Psoas muscle (tissue), 7 donors: ENCODE measurements at regions not wholly inside any gene's neighbourhood (a gene's known extent, or its start where the extent isn't known, plus 50 kb on each side); places are given as distances from the start of the nearest gene placed in this dataset.

Experiments used
- ATAC-seq, 4 donors: fragments of 200-7000 bp; cut with Tn5 transposase; one replicate each; pipeline ENCODE4 v1.9.1; 2020; ENCODE audit warnings: moderate library complexity in 3 of 4, mild to moderate bottlenecking in 2 of 4
- DNase-seq, 2 donors: peaks; one replicate each; pipeline ENCODE4 v3.0.0-alpha.2; 2020
- H3K27ac ChIP-seq: fragments of 200-600 bp; one replicate; pipeline ENCODE4 v1.8.0; 2022
- H3K27me3 ChIP-seq, 3 donors: fragments of 200-600 bp in 1 of 3; one replicate each; pipeline versions ENCODE4 v1.6.1 to v1.8.0; 2013 to 2022; ENCODE audit warnings: low read length in 2 of 3, mild to moderate bottlenecking in 2 of 3, moderate library complexity in 1 of 3; ENCODE audit not compliant: insufficient read depth in 3 of 3
- H3K36me3 ChIP-seq, 2 donors: fragments of 200-600 bp in 1 of 2; one replicate each; pipeline versions ENCODE4 v1.6.1 to v1.8.0; 2013 to 2022; ENCODE audit warnings: low read depth in 1 of 2, mild to moderate bottlenecking in 1 of 2, moderate library complexity in 1 of 2; ENCODE audit not compliant: insufficient read depth in 1 of 2
- H3K4me1 ChIP-seq: fragments of 200-600 bp; one replicate; pipeline ENCODE4 v1.8.0; 2022
- H3K4me3 ChIP-seq: fragments of 200-600 bp; one replicate; pipeline ENCODE4 v1.8.0; 2022; ENCODE audit warnings: mild to moderate bottlenecking
- H3K9me3 ChIP-seq: fragments of 200-600 bp; one replicate; pipeline ENCODE4 v1.8.0; 2022
- WGBS, 3 donors: extraction: QIAGEN DNeasy Blood & Tissue Kit; methylation state at CpG; one replicate each; pipeline versions ENCODE4 v1.1.6 to v1.1.7; 2013; 5-methylcytosine and 5-hydroxymethylcytosine counted together
- intact Hi-C, 2 donors: fragments of 100-400 bp; cut with DNase I; formaldehyde crosslinking; loops; one replicate each; pipeline versions ENCODE4 v1.11.0 to v1.14.2; 2022
- TF ChIP-seq, protein P1 (sequence below): fragments of 200-600 bp; IDR thresholded peaks from one replicate; pipeline ENCODE4 v1.8.0; 2022; ENCODE audit warnings: antibody characterized with exemption
- donor health status: healthy with polysubstance abuse.
- donor health status: DM: no; HTN: no; CAD: no; lungs with moderate emphysema.
- donor health status: Bipolar disorder and iron deficiency.
- donor health status: healthy.
- donor health status: DM: yes; HTN: yes; CAD: no.
- donor health status: DM: no; HTN: no; CAD: no.
- donor health status: DM: yes; HTN: yes; CAD: no.

DNA sequence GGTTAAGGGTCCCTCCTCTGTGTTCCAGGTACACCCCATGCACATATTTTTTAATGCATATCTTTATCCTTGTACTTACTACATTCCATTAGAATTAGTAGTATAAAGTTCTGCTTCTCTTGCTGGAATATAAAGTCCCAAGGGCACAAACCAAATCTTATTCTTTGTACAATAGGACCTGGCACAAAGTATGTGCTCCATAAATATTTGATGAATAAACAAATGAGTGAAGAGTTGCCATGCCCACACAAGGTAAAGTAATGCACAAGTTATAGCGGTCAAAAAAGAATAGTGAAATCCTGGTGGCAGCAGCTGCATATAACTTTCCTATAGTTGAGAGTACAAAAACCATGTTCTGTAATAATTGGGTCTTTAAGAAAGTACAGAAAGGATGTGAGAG, 82.1 kb upstream of the BMP4 start:
- TF ChIP-seq, protein P1, sequence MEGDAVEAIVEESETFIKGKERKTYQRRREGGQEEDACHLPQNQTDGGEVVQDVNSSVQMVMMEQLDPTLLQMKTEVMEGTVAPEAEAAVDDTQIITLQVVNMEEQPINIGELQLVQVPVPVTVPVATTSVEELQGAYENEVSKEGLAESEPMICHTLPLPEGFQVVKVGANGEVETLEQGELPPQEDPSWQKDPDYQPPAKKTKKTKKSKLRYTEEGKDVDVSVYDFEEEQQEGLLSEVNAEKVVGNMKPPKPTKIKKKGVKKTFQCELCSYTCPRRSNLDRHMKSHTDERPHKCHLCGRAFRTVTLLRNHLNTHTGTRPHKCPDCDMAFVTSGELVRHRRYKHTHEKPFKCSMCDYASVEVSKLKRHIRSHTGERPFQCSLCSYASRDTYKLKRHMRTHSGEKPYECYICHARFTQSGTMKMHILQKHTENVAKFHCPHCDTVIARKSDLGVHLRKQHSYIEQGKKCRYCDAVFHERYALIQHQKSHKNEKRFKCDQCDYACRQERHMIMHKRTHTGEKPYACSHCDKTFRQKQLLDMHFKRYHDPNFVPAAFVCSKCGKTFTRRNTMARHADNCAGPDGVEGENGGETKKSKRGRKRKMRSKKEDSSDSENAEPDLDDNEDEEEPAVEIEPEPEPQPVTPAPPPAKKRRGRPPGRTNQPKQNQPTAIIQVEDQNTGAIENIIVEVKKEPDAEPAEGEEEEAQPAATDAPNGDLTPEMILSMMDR: no peak
- Histone ChIP-seq H3K27ac (no peak overlapping the region), H3K27me3 (no peaks in the 10 kb centered on the region), H3K4me3 (no peak overlapping the region), H3K9me3 (no peaks in the 10 kb centered on the region), H3K36me3 (no peaks in the 10 kb centered on the region), H3K4me1 (no peaks in the 10 kb centered on the region)
- DNase-seq (no peak), ATAC-seq (no peak)
- intact Hi-C loops: no loop called here
- WGBS, 3 donors: 93 to 98% (median 95%) methylated on average over 1 of the region's 1 CpG

DNA sequence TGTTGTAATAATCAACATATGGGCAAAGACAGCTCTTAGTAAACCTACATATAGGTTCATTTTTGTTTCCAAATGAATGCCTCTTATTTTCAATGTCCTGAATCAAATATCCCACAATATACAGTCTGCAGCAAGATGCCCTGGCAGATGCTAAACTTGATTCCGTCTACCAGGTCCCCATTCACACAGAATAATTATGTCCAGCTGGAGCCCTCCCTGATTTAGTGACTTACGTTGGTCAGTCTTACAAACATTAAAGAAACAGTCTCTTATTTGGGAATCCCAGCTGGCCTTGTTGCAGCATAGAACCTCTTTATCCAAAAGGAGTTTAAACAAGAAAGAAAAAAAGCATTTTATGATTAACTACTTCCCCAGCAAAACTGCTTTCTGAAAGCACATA, 82.7 kb upstream of the BMP4 start:
- TF ChIP-seq, protein P1: no peak
- 46 to 54% (median 49%) methylated on average over 2 of the region's 2 CpGs for WGBS, 3 donors
- DNase-seq (no peak), ATAC-seq (no peak)
- no peak overlapping the region for H3K27ac ChIP-seq
- intact Hi-C loops: no loop called here
- no peak overlapping the region for H3K4me3 ChIP-seq
- no peaks in the 10 kb centered on the region for H3K36me3 ChIP-seq
- no peaks in the 10 kb centered on the region for H3K4me1 ChIP-seq
- no peaks in the 10 kb centered on the region for H3K27me3 ChIP-seq
- H3K9me3 ChIP-seq: no peaks in the 10 kb centered on the region

DNA sequence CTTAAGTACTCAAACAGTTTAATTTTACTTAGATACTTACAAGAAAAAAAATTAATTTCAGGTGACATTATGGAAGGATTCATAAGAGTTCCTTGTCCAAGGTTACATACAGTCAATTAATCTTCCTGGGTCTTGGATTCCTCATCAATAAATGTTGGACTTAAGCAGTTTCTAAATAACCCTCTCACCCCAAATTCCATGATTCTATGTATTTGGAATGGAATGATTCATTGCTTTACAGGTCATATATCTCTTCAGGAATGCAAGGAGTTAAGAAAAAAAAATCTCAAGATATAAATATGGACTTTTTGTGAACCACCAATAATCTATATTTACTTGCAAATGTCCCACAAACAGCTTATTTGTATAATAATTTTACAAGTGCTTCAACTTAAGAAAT, 84.2 kb upstream of the BMP4 start:
- H3K4me1 ChIP-seq: no peaks in the 10 kb centered on the region
- intact Hi-C loops: no loop called here
- H3K36me3 ChIP-seq: no peaks in the 10 kb centered on the region
- no peak overlapping the region for H3K27ac ChIP-seq
- H3K27me3 ChIP-seq: no peaks in the 10 kb centered on the region
- no peaks in the 10 kb centered on the region for H3K9me3 ChIP-seq
- no peak for DNase-seq
- ATAC-seq: no peak
- TF ChIP-seq, protein P1: no peak
- H3K4me3 ChIP-seq: no peak overlapping the region

DNA sequence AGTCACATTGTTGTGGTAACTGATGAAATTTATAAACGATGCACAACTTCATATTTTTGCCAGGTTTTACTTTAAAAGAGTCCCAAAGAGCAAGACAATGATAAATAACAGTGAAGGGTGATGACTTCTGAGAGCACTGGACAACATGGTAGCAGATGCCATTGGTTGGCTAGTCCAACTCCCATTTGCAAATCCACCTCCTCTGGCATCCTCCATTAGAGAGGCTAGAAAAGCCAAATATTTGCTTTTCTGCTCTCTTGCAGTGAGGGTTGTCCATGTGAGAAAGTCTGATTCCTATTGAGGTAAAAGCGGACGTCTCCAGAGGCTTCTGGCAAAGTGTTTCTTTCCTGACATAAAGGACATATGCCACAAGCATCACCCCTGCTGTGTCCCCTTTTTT, 89.6 kb upstream of the BMP4 start:
- TF ChIP-seq, protein P1: no peak
- Histone ChIP-seq H3K9me3 (no peaks in the 10 kb centered on the region), H3K4me1 (no peaks in the 10 kb centered on the region), H3K27ac (no peak overlapping the region), H3K27me3 (no peaks in the 10 kb centered on the region), H3K36me3 (no peaks in the 10 kb centered on the region), H3K4me3 (no peak overlapping the region)
- 31 to 63% (median 37%) methylated on average over 3 of the region's 3 CpGs for WGBS, 3 donors
- ATAC-seq (no peak), DNase-seq (no peak)
- intact Hi-C loops: no loop called here

DNA sequence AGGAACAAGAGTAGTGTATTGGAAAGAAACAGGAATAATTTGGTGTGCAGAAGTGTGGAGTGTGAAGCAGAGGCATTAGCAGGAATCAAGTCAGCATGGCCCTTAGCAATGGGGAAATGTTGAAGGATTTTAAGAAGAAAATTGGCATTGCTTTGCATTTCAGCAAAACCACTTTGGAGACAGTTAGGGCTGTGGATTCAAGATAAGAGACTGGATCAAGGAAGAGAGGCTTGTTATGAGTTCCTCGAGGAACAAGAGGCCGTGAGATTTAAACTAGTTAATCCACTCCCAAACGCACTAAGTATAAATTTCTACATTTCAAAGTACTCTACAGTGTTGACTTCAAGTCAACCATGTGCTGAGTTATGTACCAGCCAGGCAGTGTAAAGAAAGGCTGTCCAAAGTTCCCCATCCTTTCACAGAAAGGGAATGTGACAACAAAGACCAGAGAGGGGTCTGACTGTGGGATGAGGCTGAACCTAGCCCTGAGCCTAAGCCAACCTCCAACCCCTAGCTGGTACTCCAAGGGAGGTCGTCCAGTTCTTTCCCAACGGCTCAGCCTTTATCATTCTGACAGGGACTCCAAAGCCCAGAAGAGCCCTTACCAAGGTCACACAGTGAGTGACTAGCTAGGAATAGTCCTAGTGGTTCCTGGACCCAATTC, 91.2 kb upstream of the BMP4 start:
- no peak overlapping the region for H3K4me3 ChIP-seq
- ATAC-seq (no peak), DNase-seq (no peak)
- 87 to 91% (median 88%) methylated on average over 5 of the region's 5 CpGs for WGBS, 3 donors
- H3K4me1 ChIP-seq: no peaks in the 10 kb centered on the region
- no peaks in the 10 kb centered on the region for H3K9me3 ChIP-seq
- intact Hi-C loops: no loop called here
- H3K27me3 ChIP-seq: no peaks in the 10 kb centered on the region
- no peak overlapping the region for H3K27ac ChIP-seq
- TF ChIP-seq, protein P1: no peak
- H3K36me3 ChIP-seq: no peaks in the 10 kb centered on the region
